ENCODE measurements at regions not wholly inside any gene's neighbourhood (a gene's known extent, or its start where the extent isn't known, plus 50 kb on each side); places are given as distances from the start of the nearest gene placed in this dataset.
A peak's percentile ranks its signal among the peaks of the same experiment; 100 is the strongest.
"Not testable (repeated sequence)": the region's sequence is repeated elsewhere in the genome, so short reads cannot be mapped to it uniquely, and the experiment has no call there.

- no peak overlapping the region for H3K9ac ChIP-seq (ENCODE audit: control insufficient read depth, extremely low read depth, insufficient read depth, low read length)
- no peak for TF ChIP-seq EZH2 (IDR thresholded peaks at IDR 0.05; ENCODE audit: low read length)
- no peak for TF ChIP-seq CTCF (optimal IDR thresholded peaks at IDR 0.05 in 1 of 3, IDR thresholded peaks at IDR 0.05 in 1 of 3, conservative IDR thresholded peaks at IDR 0.05 in 1 of 3; ENCODE audit: extremely low read depth in 1 of 3, insufficient read depth in 2 of 3, low read length in 3 of 3)
Observed at GRCh38 chr5:33102551-33102950, 338.2 kb upstream of the TARS1 start.

GRCh38 chr5:33105521-33105941 lies 335.2 kb upstream of the TARS1 start:
- H3K4me3 ChIP-seq (ENCODE audit: control insufficient read depth in 2 of 3, extremely low read depth in 1 of 3, insufficient read depth in 2 of 3, low read depth in 1 of 3, low read length in 3 of 3): no peak overlapping the region
- H3K79me2 ChIP-seq (ENCODE audit: control insufficient read depth, insufficient read depth, low read length): no peaks in the 10 kb centered on the region
- TF ChIP-seq EZH2 (IDR thresholded peaks at IDR 0.05; ENCODE audit: low read length) (no peak), CTCF (optimal IDR thresholded peaks at IDR 0.05 in 1 of 3, IDR thresholded peaks at IDR 0.05 in 1 of 3, conservative IDR thresholded peaks at IDR 0.05 in 1 of 3; ENCODE audit: extremely low read depth in 1 of 3, insufficient read depth in 2 of 3, low read length in 3 of 3) (no peak)
- no peaks in the 10 kb centered on the region for H3K9me1 ChIP-seq (ENCODE audit: control insufficient read depth, extremely low read depth, insufficient read depth, low read length)
- FAIRE-seq (no peak), DNase-seq (ENCODE audit: low read depth, low spot score) (no peak)
- peaks cover 4% of the 10 kb centered on the region for H3K4me1 ChIP-seq (ENCODE audit: control insufficient read depth, extremely low read depth, insufficient read depth, low read length)
- no peaks in the 10 kb centered on the region for H3K36me3 ChIP-seq (ENCODE audit: control insufficient read depth in 2 of 2, extremely low read depth in 1 of 2, insufficient read depth in 2 of 2, low read length in 2 of 2)
- no peak overlapping the region for H3K9ac ChIP-seq (ENCODE audit: control insufficient read depth, extremely low read depth, insufficient read depth, low read length)
- no peak overlapping the region for H3K27ac ChIP-seq (ENCODE audit: control insufficient read depth, insufficient read depth, low read length)
- no peaks in the 10 kb centered on the region for H4K20me1 ChIP-seq (ENCODE audit: control insufficient read depth, extremely low read depth, insufficient read depth, low read length)
- no peaks in the 10 kb centered on the region for H3K27me3 ChIP-seq (ENCODE audit: control insufficient read depth, extremely low read depth, insufficient read depth, low read length)
- no peak overlapping the region for H3K4me2 ChIP-seq (ENCODE audit: control insufficient read depth, extremely low read depth, insufficient read depth, low read depth, low read length)
- dilution Hi-C loops (cut with MboI; ENCODE audit: extremely low pct_ligation_motif_present, low sequenced_read_pairs): no loop called here
- peaks cover 8% of the 10 kb centered on the region for H3K9me3 ChIP-seq (ENCODE audit: control insufficient read depth, low read depth, low read length)
- H2AFZ ChIP-seq (ENCODE audit: control insufficient read depth, low read length): no peak overlapping the region

More at GRCh38 chr5:33102551-33102950, 338.2 kb upstream of the TARS1 start:
- Histone ChIP-seq H3K4me2 (ENCODE audit: control insufficient read depth, extremely low read depth, insufficient read depth, low read depth, low read length) (no peak overlapping the region), H3K9me3 (ENCODE audit: control insufficient read depth, low read depth, low read length) (peaks cover 3% of the 10 kb centered on the region), H3K36me3 (ENCODE audit: control insufficient read depth in 2 of 2, extremely low read depth in 1 of 2, insufficient read depth in 2 of 2, low read length in 2 of 2) (no peaks in the 10 kb centered on the region), H3K9me1 (ENCODE audit: control insufficient read depth, extremely low read depth, insufficient read depth, low read length) (no peaks in the 10 kb centered on the region), H3K27me3 (ENCODE audit: control insufficient read depth, extremely low read depth, insufficient read depth, low read length) (no peaks in the 10 kb centered on the region), H3K79me2 (ENCODE audit: control insufficient read depth, insufficient read depth, low read length) (no peaks in the 10 kb centered on the region), H4K20me1 (ENCODE audit: control insufficient read depth, extremely low read depth, insufficient read depth, low read length) (no peaks in the 10 kb centered on the region), H3K27ac (ENCODE audit: control insufficient read depth, insufficient read depth, low read length) (no peak overlapping the region), H3K4me3 (ENCODE audit: control insufficient read depth in 2 of 3, extremely low read depth in 1 of 3, insufficient read depth in 2 of 3, low read depth in 1 of 3, low read length in 3 of 3) (no peak overlapping the region), H2AFZ (ENCODE audit: control insufficient read depth, low read length) (no peak overlapping the region), H3K4me1 (ENCODE audit: control insufficient read depth, extremely low read depth, insufficient read depth, low read length) (no peaks in the 10 kb centered on the region)
- FAIRE-seq (no peak), DNase-seq (ENCODE audit: low read depth, low spot score) (no peak)
- dilution Hi-C loops (cut with MboI; ENCODE audit: extremely low pct_ligation_motif_present, low sequenced_read_pairs): no loop called here

GRCh38 chr5:33110496-33110895 lies 330.3 kb upstream of the TARS1 start:
- H4K20me1 ChIP-seq (ENCODE audit: control insufficient read depth, extremely low read depth, insufficient read depth, low read length); H3K4me3 ChIP-seq (ENCODE audit: control insufficient read depth in 2 of 3, extremely low read depth in 1 of 3, insufficient read depth in 2 of 3, low read depth in 1 of 3, low read length in 3 of 3); H3K27ac ChIP-seq (ENCODE audit: control insufficient read depth, insufficient read depth, low read length); H3K9me1 ChIP-seq (ENCODE audit: control insufficient read depth, extremely low read depth, insufficient read depth, low read length); H3K27me3 ChIP-seq (ENCODE audit: control insufficient read depth, extremely low read depth, insufficient read depth, low read length); DNase-seq (ENCODE audit: low read depth, low spot score); H3K9ac ChIP-seq (ENCODE audit: control insufficient read depth, extremely low read depth, insufficient read depth, low read length); H3K36me3 ChIP-seq (ENCODE audit: control insufficient read depth in 2 of 2, extremely low read depth in 1 of 2, insufficient read depth in 2 of 2, low read length in 2 of 2); H3K79me2 ChIP-seq (ENCODE audit: control insufficient read depth, insufficient read depth, low read length); dilution Hi-C loops (cut with MboI; ENCODE audit: extremely low pct_ligation_motif_present, low sequenced_read_pairs); H3K9me3 ChIP-seq (ENCODE audit: control insufficient read depth, low read depth, low read length); H3K4me1 ChIP-seq (ENCODE audit: control insufficient read depth, extremely low read depth, insufficient read depth, low read length): not testable (repeated sequence)
- peak overlapping the region; percentile 59 for H2AFZ ChIP-seq (ENCODE audit: control insufficient read depth, low read length)
- H3K4me2 ChIP-seq (ENCODE audit: control insufficient read depth, extremely low read depth, insufficient read depth, low read depth, low read length): peak overlapping the region; percentile 27
- FAIRE-seq: peak; percentile 32
